ENCODE measurements at regions not wholly inside any gene's neighbourhood (a gene's known extent, or its start where the extent isn't known, plus 50 kb on each side); places are given as distances from the start of the nearest gene placed in this dataset.
"Not testable (repeated sequence)": the region's sequence is repeated elsewhere in the genome, so short reads cannot be mapped to it uniquely, and the experiment has no call there.

DNA sequence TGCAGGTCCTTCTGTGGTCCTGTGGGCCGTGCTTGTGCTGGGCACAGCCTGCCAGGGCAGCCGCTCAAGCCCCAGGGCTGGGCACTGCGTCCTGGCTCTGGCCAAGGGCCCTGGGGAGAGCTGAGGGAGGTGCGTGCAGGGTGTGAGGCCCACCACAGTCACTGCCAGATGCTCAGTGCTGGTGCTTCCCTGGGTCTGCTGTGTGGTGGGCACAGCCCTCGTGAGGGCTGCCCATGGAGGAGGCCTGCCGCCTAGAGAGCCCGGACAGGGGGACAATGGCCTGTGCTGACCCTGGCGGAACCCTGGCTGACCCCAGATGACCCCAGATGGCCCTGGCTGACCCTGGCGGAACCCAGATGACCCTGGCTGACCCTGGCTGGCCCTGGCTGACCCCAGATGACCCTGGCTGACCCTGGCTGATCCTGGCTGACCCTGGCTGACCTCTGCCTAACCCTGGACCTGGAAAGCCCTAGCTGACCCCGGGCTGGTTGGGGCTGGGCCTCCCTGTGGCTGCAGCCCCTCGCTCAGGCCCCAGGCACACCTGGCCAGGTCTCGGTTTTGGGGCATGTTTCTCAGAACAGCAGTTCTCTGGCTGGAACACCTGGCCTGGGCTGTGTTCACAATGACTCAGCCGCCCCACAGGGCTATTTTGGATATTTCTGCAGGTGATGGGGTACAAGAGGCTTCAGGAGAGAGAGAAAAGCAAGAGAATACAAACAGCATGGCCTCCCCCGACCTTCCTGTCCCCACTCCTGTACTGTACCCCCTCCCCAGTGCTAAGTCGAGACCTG is 55.4 kb downstream of the TMEM121 start:
- no peak for DNase-seq

- DNase-seq, result no peak
Observed at GRCh38 chr14:105582639-105583038, 56.3 kb downstream of the TMEM121 start.

DNA sequence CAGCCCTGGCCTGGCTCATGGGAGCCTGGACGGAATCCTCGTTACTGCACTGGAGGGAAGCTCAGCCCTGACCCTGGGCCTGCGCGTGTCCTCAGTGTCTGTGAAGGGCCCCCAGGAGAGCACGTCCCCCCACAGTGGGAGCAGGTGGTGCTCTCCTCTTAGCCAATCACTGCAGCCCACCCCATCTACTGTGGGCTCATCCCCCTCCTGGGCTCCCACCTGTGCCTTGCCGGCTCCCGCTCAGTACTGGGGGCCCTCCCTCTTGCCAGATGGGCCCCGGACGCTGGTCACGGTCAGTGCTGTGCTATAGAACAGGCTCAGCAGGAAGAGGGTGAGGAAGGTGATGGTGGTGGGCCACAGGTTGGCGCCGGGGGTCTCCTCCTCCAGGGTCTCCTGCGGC is 57.5 kb downstream of the TMEM121 start:
- DNase-seq, result not testable (repeated sequence)

- DNase-seq, result not testable (repeated sequence)
Observed at GRCh38 chr14:105585290-105585689, 58.9 kb downstream of the TMEM121 start.

DNA sequence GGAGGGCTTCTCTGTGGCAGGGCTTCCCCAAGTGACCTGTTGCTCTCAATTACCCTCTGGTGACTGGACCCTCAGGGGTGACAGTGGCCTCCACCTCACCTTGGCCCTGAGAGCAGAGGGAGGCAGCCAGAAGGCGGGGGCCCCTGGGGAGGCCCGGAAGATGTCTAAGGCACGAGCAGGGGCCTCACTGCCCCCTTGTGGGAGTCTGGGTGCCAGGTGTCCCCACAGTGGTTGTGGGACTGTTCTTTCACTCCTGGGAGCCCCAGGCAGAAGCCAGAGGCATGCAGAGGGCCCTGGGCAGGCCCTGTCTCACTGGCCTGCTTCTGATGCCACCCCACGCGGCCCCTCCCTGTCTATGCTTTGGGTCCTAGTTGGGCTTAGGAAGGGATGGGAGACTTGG is 59.3 kb downstream of the TMEM121 start:
- not testable (repeated sequence) for DNase-seq

DNA sequence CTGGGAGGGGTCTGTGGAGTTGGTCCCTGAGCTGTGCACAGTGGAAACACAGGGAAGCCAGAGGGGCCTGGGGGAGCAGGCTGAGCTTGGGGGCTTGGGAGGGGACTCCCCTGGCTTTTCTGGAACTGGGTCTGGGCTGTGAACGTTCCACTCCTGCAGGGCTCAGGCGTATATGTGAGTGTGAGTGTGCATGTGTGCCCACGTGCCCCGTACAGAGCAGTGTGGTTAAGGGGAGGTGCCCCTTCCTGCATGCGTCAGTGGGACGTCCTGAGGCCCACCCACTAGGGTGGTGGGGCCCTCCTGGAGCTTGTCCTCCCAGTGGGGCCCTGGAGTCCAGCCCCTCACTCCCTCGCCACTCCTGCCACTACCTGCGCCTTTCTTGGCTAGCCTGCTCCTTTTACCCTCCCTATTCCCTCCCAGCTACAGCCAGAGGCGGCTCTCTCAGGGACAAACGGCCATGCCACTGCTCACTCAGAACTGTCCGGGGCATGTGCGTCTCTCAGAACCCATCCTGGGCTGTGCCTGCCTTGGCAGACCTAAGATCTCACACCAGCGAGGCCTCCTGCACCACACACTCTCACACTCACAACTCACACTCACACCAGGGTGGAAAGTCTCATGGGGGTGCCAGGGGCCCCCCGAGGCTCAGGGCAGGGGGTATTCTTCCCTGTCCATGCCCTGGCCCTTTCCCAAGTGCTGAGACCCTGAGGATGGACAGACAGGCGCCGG is 59.9 kb downstream of the TMEM121 start:
- DNase-seq, result not testable (repeated sequence)

DNA sequence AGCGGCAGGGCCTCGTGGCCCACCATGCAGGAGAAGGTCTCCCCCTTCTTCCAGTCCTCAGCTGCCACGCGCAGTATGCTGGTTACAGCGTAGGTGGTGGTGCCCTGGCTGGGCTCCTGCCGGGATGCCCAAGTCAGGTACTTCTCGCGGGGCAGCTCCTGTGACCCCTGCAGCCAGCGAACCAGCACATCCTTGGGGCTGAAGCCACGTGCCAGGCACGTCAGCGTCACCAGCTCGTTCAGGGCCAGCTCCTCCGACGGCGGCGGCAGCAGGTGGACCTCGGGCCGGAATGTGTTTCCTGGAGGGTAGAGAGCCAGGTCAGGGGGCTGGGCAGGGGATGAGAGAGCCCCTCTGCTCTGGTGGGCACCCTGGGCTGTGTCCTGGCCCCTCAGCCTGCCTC is 60.7 kb downstream of the TMEM121 start:
- DNase-seq, result not testable (repeated sequence)

DNA sequence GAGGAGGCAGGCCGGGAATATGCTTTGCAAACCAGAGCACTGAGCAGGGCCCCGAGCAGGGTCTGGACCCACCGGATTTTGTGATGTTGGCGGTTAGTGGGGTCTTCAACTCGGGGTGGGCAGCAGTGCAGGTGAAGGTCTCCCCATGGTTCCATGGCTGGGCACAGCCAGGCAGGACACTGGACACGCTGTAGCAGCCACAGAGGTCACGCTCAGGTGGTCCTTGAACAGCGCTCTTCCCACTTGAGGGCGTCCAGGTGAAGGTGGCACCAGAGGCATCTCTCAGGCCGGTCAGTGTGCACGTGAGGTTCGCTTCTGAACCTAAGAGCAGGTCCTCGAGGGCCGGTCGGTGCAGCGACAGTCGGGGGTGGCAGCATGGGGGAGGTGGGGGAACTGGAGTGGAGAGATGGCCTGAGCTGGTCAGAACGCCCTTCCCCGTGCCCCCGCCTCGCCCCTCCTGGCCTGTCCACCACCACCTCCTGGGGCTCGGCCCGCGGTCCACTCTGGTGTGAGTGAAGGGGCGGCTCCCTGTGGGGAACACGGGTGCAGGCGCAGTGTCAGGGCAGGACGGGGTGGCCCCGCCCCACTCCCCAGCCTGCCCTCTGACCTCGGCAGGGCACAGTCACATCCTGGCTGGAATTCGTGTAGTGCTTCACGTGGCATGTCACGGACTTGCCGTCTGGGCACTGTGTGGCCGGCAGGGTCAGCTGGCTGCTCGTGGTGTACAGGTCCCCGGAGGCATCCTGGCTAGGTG is 61.3 kb downstream of the TMEM121 start:
- not testable (repeated sequence) for DNase-seq

GRCh38 chr14:105588236-105588860 is 62.0 kb downstream of the TMEM121 start:
- DNase-seq, result no peak

DNA sequence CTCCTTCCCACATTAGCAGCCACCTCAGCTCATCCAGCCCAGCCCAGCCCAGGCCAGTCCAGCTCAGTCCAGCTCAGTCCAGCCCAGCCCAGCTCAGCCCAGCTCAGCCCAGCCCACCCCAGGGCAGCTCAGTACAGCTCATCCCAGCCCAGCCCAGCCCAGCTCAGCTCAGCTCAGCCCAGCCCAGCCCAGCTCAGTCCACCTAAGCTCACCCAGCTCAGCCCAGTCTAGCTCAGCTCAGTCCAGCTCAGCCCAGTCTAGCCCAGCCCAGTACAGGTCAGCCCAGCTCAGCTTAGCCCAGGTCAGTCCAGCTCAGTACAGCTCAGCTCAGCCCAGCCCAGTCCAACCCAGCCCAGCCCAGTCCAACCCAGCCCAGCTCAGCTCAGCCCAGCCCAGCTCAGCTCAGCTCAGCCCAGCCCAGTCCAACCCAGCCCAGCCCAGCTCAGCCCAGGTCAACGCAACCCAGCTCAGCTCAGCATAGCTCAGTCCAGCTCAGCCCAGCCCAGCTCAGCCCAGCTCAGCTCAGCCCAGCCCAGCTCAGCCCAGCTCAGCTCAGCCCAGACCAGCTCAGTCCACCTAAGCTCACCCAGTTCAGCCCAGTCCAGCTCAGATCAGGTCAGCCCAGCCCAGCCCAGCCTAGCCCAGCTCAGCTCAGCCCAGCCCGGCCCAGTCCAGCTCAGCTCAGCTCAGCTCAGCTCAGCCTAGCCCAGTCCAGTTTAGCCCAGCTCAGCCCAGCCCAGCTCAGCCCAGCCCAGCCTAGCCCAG is 63.0 kb downstream of the TMEM121 start:
- no peak for DNase-seq

- not testable (repeated sequence) for DNase-seq
Observed at GRCh38 chr14:105589926-105590185, 63.5 kb downstream of the TMEM121 start.

DNA sequence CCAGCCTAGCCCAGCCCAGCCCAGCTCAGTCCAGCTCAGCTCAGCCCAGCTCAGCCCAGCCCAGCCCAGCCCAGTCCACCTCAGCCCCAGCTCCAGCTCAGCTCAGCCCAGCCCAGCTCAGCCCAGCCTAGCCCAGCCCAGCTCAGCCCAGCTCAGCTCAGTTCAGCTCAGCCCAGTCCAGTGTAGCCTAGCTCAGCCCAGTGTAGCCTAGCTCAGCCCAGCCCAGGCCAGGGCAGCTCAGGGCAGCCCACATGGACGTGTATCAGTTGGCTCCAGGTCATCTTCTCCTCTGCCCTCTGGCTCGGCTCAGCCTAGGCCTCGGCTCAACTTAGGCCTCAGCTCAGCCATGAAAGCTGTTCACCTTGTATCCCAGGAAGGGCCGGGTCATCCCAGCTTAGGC is 64.7 kb downstream of the TMEM121 start:
- no peak for DNase-seq

GRCh38 chr14:105591792-105592341 is 65.5 kb downstream of the TMEM121 start:
- DNase-seq, result not testable (repeated sequence)

DNA sequence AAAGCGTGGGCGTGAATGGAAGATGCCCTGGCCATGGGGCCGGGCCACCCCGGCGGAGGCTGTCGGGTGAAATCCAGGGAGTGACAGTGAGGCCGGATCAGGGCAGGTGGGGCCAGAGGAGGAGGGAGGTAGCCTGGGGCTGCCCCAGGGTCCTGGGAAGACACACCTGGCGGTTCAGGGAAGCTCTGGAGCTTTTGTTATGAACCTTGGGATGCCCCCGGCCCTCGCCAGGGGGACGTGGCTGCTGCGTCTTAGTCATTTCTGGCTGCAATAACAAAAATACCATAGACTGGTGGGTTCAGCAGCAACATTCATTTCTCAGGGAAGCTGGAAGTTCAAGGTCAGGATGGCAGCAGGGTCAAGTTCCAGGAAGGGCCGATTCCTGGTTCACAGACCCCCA is 66.3 kb downstream of the TMEM121 start:
- not testable (repeated sequence) for DNase-seq

- DNase-seq, result not testable (repeated sequence)
Observed at GRCh38 chr14:105595346-105595745, 69.0 kb downstream of the TMEM121 start.

DNA sequence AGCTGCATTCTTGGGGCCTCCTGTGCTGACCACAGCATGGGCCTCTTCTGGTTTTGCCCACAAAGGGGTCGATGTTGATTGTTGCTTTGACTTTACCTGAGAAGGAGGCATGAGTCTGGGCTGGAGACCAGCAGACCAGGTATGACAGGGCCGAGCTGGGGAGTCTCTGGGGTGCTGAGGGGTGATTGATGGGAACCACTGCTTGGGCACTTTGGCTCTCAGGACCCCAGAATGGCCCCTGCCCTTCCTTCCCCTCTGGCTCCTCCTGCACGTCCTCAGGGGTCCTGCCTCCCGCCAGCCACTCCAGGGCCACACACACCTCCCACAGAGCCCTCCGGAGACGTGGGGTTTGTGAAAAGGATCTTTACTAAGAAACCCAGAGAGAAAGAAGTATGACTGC is 70.0 kb downstream of the TMEM121 start:
- DNase-seq, result not testable (repeated sequence)

- DNase-seq, result not testable (repeated sequence)
Observed at GRCh38 chr14:105598040-105598763, 71.8 kb downstream of the TMEM121 start.

DNA sequence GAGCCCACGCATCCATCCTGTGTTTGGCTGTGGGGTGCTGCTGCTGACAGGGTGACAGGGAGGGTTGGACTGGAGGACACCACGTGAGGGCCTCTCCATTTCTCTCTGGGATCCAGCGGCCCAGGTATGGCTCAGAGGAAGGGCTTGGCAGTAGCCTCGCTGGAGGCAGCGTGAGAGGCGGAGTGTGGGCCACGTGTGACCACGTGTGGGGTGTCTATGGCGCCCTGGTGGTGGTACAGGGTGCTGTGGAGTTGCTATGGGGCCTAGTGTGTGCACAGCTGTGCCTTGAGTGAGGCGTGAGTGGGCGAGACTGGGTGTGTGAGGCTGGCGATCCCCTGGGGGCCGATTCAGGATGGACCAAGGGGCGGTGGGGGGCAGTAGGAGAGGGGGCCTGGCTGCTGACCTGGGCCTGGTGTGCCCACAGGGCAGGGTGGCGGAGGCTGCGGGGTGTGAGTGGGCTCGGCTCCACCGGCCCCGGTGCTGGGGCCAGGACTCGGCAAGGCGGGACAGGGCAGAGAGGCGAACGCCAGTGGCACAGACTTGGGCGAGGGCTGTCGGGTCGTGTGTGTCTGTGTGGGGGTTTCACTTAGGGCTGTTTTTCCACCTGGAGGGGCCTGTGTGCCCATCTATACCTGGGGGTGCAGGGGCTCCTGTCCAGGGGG is 72.7 kb downstream of the TMEM121 start:
- DNase-seq, result not testable (repeated sequence)

- not testable (repeated sequence) for DNase-seq
Observed at GRCh38 chr14:105600195-105600938, 74.0 kb downstream of the TMEM121 start.

- DNase-seq, result no peak
Observed at GRCh38 chr14:105600939-105601359, 74.6 kb downstream of the TMEM121 start.

Measured in hippocampal formation (tissue), 2 donors.